ENCODE measurements at regions not wholly inside any gene's neighbourhood (a gene's known extent, or its start where the extent isn't known, plus 50 kb on each side); places are given as distances from the start of the nearest gene placed in this dataset.

DNA sequence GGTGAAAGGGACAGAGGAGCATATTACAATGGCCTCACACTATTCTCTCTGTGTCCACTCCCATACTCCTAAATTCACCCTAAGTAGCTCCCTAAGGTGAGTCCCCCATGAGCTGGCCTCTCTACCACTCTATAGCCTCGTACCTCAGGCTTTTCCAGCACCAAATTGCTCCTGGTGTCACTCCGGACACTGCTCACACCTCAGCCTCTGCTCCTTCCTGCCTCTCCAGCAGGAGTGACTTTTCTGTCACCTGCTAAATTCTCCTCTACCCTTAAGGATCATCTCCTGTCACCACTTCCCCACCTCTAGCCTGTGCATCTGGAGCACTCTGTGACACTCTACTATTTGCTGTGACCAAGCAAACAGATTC lies 65.8 kb upstream of the CAMK1G start:
- H3K4me1 ChIP-seq: no peaks in the 10 kb centered on the region
- H3K4me3 ChIP-seq: no peak overlapping the region
- TF ChIP-seq, protein P1, sequence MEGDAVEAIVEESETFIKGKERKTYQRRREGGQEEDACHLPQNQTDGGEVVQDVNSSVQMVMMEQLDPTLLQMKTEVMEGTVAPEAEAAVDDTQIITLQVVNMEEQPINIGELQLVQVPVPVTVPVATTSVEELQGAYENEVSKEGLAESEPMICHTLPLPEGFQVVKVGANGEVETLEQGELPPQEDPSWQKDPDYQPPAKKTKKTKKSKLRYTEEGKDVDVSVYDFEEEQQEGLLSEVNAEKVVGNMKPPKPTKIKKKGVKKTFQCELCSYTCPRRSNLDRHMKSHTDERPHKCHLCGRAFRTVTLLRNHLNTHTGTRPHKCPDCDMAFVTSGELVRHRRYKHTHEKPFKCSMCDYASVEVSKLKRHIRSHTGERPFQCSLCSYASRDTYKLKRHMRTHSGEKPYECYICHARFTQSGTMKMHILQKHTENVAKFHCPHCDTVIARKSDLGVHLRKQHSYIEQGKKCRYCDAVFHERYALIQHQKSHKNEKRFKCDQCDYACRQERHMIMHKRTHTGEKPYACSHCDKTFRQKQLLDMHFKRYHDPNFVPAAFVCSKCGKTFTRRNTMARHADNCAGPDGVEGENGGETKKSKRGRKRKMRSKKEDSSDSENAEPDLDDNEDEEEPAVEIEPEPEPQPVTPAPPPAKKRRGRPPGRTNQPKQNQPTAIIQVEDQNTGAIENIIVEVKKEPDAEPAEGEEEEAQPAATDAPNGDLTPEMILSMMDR (IDR thresholded peaks at IDR 0.05): no peak
- no peak for TF ChIP-seq POLR2AphosphoS5 (IDR thresholded peaks at IDR 0.05)
- TF ChIP-seq EP300 (IDR thresholded peaks at IDR 0.05): no peak
- TF ChIP-seq POLR2A (IDR thresholded peaks at IDR 0.05): no peak
- H3K36me3 ChIP-seq: no peaks in the 10 kb centered on the region
- peaks cover 0 to 3% (median 0%) of the 10 kb centered on the region in 3 donors for H3K9me3 ChIP-seq
- WGBS, 2 donors (ENCODE audit: low coverage in 1 of 2): 62 to 83% methylated on average over 1 to 2 of the region's 2 CpGs
- peaks cover 6% of the 10 kb centered on the region for H3K27me3 ChIP-seq
- ATAC-seq: no peak
- no peak overlapping the region for H3K27ac ChIP-seq

DNA sequence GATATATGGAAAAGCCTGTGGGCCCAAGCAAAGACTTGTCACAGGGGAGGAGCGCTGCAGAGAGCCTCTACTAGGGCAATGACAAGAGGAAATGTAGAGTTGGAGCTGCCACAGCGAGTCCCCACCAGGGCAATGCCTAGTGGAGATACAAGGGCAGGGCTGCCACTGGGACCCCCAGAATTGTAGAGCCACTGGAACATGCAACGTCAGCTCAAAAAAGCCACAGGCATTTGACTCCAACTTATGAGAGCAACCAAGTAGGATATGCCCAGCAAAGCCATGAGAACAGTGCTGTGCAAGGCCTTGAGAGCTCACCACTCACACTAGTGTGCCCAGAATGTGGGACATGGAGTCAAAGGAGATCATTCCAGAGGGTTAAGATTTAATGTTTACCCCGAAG lies 63.7 kb upstream of the CAMK1G start:
- ATAC-seq: no peak
- WGBS, 2 donors (ENCODE audit: low coverage in 1 of 2): 76 to 88% methylated on average over 1 to 2 of the region's 4 CpGs
- H3K27me3 ChIP-seq: peaks cover 5% of the 10 kb centered on the region
- no peak overlapping the region for H3K4me3 ChIP-seq
- TF ChIP-seq POLR2A (IDR thresholded peaks at IDR 0.05): no peak
- TF ChIP-seq, protein P1 (IDR thresholded peaks at IDR 0.05): no peak
- TF ChIP-seq POLR2AphosphoS5 (IDR thresholded peaks at IDR 0.05): no peak
- TF ChIP-seq EP300 (IDR thresholded peaks at IDR 0.05): no peak
- no peaks in the 10 kb centered on the region for H3K4me1 ChIP-seq
- H3K9me3 ChIP-seq: no peaks in the 10 kb centered on the region
- H3K27ac ChIP-seq: no peak overlapping the region
- H3K36me3 ChIP-seq: no peaks in the 10 kb centered on the region

DNA sequence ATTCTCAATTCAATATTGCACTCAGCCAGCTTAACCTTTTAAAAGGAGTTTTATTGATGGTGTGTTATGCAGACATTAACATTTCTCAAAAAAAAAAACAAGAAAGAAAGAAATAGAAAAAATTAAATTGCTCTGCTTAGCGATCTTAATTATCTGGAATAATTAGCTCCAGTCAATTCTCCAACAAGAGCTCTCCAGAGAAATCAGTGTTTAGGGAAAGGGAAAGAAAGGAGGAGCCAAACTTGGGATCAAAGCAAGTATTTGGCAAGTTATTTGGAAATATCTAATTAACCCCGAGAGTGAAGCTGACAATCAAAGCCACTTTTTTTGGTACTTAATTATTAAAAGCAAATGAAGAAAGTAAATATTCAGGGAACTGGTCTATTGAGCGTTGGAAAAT lies 60.7 kb upstream of the CAMK1G start:
- Histone ChIP-seq H3K4me1 (no peaks in the 10 kb centered on the region), H3K36me3 (no peaks in the 10 kb centered on the region), H3K4me3 (no peak overlapping the region), H3K9me3 (no peaks in the 10 kb centered on the region), H3K27ac (no peak overlapping the region), H3K27me3 (no peaks in the 10 kb centered on the region)
- no peak for ATAC-seq
- TF ChIP-seq POLR2A (IDR thresholded peaks at IDR 0.05) (no peak), POLR2AphosphoS5 (IDR thresholded peaks at IDR 0.05) (no peak), EP300 (IDR thresholded peaks at IDR 0.05) (no peak)
- TF ChIP-seq, protein P1 (IDR thresholded peaks at IDR 0.05): no peak
- WGBS, 2 donors (ENCODE audit: low coverage in 1 of 2): 58% methylated on average over 3 of the region's 3 CpGs

DNA sequence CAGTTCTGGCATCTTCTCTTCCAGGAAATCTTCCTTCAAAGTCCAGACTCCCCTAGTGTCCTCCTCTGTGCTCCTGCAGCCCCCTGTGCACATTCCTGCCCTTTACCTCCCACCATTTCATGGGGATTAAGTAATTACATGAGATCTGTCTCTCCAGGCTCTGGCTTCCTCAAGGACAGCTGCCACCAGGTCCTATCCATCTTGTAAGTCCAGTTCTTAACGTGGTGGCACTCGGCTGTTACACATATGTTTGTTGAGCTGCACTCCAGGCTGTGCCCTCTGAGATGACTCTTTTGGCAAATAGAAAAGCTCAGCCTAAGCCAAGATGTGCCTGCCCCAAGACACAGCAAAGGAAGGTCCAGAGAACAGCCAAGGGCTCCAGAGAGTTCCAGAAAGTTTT lies 57.4 kb upstream of the CAMK1G start:
- 80% methylated on average over 1 of the region's 2 CpGs; no CpG with 5 or more reads in 1 of the 2 donors for WGBS, 2 donors (ENCODE audit: low coverage in 1 of 2)
- ATAC-seq: no peak

DNA sequence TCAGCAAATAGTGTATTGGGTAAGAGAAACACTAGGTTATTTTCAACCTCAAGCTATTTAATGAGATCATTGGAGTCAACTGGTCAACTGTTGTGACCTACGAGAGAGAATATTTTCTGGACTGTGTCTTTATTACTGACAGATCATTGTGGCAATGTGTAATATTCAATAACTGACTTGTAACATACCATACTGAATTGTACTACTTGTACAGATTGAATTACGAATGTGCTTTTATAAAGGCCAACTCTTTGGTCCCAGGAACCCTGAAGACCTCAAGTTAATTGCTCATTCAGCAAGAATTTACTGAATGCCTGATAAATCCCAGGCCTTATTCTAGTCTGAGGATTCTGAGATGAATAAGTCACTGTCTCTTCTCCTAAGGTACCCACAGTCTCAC lies 56.1 kb upstream of the CAMK1G start:
- Histone ChIP-seq H3K4me1 (no peaks in the 10 kb centered on the region), H3K4me3 (no peak overlapping the region)

More for the DNA sequence above, 57.4 kb upstream of the CAMK1G start:
- Histone ChIP-seq H3K4me3 (no peak overlapping the region), H3K9me3 (no peaks in the 10 kb centered on the region), H3K27me3 (peaks cover 6% of the 10 kb centered on the region), H3K36me3 (no peaks in the 10 kb centered on the region), H3K4me1 (no peaks in the 10 kb centered on the region), H3K27ac (no peak overlapping the region)
- no peak for TF ChIP-seq POLR2AphosphoS5 (IDR thresholded peaks at IDR 0.05)
- no peak for TF ChIP-seq POLR2A (IDR thresholded peaks at IDR 0.05)
- TF ChIP-seq, protein P1 (IDR thresholded peaks at IDR 0.05): no peak
- no peak for TF ChIP-seq EP300 (IDR thresholded peaks at IDR 0.05)

More for the DNA sequence above, 56.1 kb upstream of the CAMK1G start:
- no peak overlapping the region for H3K27ac ChIP-seq
- peaks cover 6% of the 10 kb centered on the region for H3K27me3 ChIP-seq
- 63 to 87% methylated on average over 2 of the region's 2 CpGs for WGBS, 2 donors (ENCODE audit: low coverage in 1 of 2)
- ATAC-seq: no peak
- H3K36me3 ChIP-seq: no peaks in the 10 kb centered on the region
- H3K9me3 ChIP-seq: no peaks in the 10 kb centered on the region
- TF ChIP-seq POLR2AphosphoS5 (IDR thresholded peaks at IDR 0.05): no peak
- TF ChIP-seq POLR2A (IDR thresholded peaks at IDR 0.05): no peak
- TF ChIP-seq, protein P1 (IDR thresholded peaks at IDR 0.05): no peak
- no peak for TF ChIP-seq EP300 (IDR thresholded peaks at IDR 0.05)
